ENCODE measurements at regions not wholly inside any gene's neighbourhood (a gene's known extent, or its start where the extent isn't known, plus 50 kb on each side); places are given as distances from the start of the nearest gene placed in this dataset.
"Not testable (repeated sequence)": the region's sequence is repeated elsewhere in the genome, so short reads cannot be mapped to it uniquely, and the experiment has no call there.

DNA sequence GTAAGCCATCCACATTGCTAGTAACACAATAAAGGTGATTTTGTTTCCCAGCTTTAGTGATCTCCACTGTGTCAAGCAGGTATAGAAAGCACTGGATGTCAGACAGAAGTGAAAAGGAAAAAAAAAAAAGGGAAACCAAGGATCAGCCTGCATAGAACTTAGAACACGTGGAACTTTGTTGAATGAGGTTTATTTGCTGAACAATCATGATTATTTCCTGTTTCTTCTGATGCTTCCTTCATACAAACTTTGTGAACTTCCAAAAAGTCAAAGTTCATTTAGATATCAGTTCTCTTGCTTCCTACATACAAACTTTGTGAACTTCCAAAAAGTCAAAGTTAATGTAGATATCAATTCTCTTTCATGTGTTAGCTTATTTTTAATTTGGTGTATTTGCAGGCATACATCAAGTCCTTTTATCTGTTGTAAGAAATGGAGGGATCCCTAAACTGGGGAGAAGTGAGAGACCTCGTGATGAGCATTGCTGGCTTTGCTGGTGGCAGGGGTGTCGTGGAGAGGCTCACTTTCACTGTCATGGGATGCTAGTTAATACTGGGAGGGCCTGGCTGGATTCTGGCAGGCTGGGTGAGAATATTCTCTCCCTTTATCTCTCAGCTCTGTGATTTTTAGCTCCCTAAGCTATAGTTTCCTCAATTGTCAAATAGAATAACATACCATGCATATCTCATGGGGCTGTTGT is 298.4 kb downstream of the INHBA start:
- H3K4me3 ChIP-seq (ENCODE audit: control insufficient read depth, low read depth, low read length) = no peak overlapping the region
- DNase-seq (ENCODE audit: low read depth) = no peak
- TF ChIP-seq, protein P1, sequence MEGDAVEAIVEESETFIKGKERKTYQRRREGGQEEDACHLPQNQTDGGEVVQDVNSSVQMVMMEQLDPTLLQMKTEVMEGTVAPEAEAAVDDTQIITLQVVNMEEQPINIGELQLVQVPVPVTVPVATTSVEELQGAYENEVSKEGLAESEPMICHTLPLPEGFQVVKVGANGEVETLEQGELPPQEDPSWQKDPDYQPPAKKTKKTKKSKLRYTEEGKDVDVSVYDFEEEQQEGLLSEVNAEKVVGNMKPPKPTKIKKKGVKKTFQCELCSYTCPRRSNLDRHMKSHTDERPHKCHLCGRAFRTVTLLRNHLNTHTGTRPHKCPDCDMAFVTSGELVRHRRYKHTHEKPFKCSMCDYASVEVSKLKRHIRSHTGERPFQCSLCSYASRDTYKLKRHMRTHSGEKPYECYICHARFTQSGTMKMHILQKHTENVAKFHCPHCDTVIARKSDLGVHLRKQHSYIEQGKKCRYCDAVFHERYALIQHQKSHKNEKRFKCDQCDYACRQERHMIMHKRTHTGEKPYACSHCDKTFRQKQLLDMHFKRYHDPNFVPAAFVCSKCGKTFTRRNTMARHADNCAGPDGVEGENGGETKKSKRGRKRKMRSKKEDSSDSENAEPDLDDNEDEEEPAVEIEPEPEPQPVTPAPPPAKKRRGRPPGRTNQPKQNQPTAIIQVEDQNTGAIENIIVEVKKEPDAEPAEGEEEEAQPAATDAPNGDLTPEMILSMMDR (conservative IDR thresholded peaks at IDR 0.05; ENCODE audit: control insufficient read depth, insufficient read depth, low read depth, low read length) = no peak

DNA sequence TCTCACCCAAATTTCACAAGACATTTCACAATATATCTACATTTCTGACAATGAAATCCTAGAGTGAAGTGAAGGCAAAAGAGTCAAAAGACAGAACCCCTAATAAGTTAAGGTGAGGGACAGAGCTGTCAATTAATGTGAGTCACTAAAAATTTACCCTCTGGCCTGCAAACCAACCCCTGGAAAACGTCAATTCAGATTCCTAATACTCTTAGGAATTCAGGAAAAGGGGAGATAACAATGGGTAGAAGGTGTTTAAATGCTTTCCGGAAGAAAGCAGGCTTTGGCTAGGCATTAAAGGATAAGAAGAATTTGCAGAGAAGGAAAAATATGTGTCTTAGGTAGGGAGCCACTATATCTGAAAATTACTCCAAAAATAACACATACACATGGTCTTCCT is 299.6 kb downstream of the INHBA start:
- no peak for DNase-seq (ENCODE audit: low read depth)
- TF ChIP-seq, protein P1 (conservative IDR thresholded peaks at IDR 0.05; ENCODE audit: control insufficient read depth, insufficient read depth, low read depth, low read length) = no peak
- no peak overlapping the region for H3K4me3 ChIP-seq (ENCODE audit: control insufficient read depth, low read depth, low read length)

DNA sequence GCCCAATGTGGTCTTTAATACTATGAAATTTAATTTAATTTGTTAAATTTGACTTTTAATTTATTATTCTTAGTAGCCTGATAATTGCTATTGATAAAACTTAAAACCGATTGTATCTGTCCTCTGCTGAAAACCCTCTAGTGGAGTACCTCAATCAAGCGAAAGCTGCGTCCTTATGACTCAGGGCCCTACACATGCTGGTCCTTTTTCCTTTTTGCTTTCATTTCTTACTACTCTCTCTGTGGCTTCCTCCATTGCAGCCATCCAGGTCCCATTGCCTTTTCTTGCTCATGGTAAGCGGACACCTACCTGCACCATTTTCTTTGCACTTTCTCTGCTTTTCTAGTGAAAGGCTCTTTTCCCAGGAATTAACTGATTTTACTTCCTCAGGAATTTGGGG is 301.1 kb downstream of the INHBA start:
- TF ChIP-seq, protein P1 (conservative IDR thresholded peaks at IDR 0.05; ENCODE audit: control insufficient read depth, insufficient read depth, low read depth, low read length) = no peak
- DNase-seq (ENCODE audit: low read depth) = no peak

DNA sequence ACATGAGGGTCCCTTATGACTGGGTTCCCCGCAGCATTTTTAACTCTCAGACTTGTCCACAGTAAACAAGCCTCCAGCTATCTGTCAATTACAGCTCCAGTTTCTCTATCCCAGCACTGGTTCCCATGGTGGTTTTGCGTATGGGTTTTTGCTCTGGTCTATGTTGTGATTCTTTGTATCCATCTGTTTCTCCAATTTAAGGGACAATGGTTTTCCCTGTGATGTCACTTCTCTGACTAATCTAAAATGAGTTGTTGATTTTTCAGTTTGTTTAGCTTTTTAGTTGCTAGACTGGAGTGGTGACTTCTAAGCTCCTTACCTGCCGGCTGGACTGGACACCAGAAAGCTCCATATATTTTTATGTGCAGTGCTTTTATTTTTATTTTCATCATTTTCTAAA is 303.7 kb downstream of the INHBA start:
- no peak overlapping the region for H3K4me3 ChIP-seq (ENCODE audit: control insufficient read depth, low read depth, low read length)
- TF ChIP-seq, protein P1 (conservative IDR thresholded peaks at IDR 0.05; ENCODE audit: control insufficient read depth, insufficient read depth, low read depth, low read length) = no peak
- DNase-seq (ENCODE audit: low read depth) = no peak

More for the DNA sequence above, 301.1 kb downstream of the INHBA start:
- no peak overlapping the region for H3K4me3 ChIP-seq (ENCODE audit: control insufficient read depth, low read depth, low read length)

DNA sequence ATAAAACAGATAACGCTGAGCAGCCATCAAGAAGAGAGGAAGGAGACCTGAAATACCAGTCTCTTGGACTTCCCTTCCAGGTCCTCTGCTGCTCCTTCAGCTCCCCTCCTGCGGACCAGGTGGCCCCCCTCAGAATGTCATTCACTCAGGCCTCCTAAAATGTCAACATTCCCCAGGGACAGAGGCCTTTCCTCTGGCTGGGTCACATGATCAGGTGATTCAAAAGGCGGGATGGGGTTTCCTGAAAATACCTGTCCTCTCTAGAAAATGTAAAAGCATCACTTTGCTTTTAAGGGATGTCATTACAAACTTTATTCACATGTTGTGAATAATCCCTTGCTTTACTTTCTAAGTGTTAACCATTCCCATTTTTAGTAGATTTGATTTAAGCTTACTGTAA is 311.1 kb downstream of the INHBA start:
- DNase-seq (ENCODE audit: low read depth) = no peak
- TF ChIP-seq, protein P1 (conservative IDR thresholded peaks at IDR 0.05; ENCODE audit: control insufficient read depth, insufficient read depth, low read depth, low read length) = no peak
- H3K4me3 ChIP-seq (ENCODE audit: control insufficient read depth, low read depth, low read length) = no peak overlapping the region

DNA sequence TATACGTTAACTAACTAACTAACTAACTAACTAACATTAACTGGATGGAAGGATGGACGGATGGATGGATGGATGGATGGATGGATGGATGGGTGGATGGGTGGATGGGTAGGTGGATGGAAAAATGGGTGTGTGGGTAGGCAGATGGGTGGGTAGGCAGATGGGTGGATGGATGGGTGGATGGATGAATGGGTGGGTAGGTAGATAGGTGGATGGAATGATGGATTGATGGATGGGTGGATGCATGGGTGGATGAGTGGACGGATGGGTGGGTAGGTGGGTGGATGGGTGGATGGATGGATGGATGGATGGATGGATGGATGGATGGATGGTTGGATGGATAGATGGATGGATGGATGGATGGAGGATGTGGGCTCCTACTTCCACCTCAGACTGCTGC is 314.0 kb downstream of the INHBA start:
- H3K4me3 ChIP-seq (ENCODE audit: control insufficient read depth, low read depth, low read length); DNase-seq (ENCODE audit: low read depth): not testable (repeated sequence)

DNA sequence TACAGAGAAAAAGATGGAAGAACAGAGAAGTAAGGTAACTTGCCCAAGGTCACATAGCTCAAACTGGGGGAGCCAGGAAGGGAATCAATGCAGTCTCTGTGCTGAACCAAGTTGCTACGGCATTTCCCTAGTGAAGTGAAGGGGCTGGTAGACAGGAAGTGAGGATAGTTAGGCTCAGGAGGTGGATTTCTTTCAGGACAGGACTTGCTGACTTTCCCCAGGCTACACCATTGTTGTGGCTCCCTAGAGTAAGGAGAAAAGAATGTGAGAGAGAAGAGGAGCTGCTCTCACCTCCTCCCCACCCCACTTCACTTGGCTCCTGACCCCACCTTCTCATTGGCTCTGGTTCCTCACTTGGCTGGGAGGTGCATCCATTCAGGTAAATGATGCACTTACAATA is 316.9 kb downstream of the INHBA start:
- TF ChIP-seq, protein P1 (conservative IDR thresholded peaks at IDR 0.05; ENCODE audit: control insufficient read depth, insufficient read depth, low read depth, low read length) = no peak
- H3K4me3 ChIP-seq (ENCODE audit: control insufficient read depth, low read depth, low read length) = no peak overlapping the region
- no peak for DNase-seq (ENCODE audit: low read depth)

All from fibroblast of mammary gland (primary cell).